Endothelial cell of umbilical vein (primary cell): ENCODE measurements at regions not wholly inside any gene's neighbourhood (a gene's known extent, or its start where the extent isn't known, plus 50 kb on each side); places are given as distances from the start of the nearest gene placed in this dataset.

Experiments
- BruUV-seq: library from RNA; stranded (reverse); fragments of 400-500 nt; replicated peaks from 2 replicates; lab custom pipeline; 2021; lab: Mats Ljungman, UMichigan
- CTCF ChIA-PET: fragments of 300-600, 350-600 bp; sonication (Branson Sonifier 250); formaldehyde crosslinking; loops from one replicate; lab custom pipeline; 2021; ENCODE audit warnings: antibody characterized with exemption, inconsistent platforms; lab: Charles Lee
- POLR2A ChIA-PET: fragments of 300-600, 350-600 bp; sonication (Branson Sonifier 250); formaldehyde crosslinking; loops from one replicate; lab custom pipeline; 2021; ENCODE audit warnings: antibody characterized with exemption, inconsistent platforms; lab: Charles Lee
- DNase-seq: peaks from one replicate; pipeline ENCODE4 v3.0.0-alpha.2; 2011; ENCODE audit warnings: low read depth, low spot score
- FAIRE-seq: peaks from 2 replicates; lab custom pipeline; 2011; peaks lifted over from hg19 to GRCh38; lab: Jason Lieb, UNC
- H2AFZ ChIP-seq: 2 replicates; pipeline ENCODE4 v1.6.0; 2012; ENCODE audit warnings: low read depth, low read length, control low read depth, inconsistent platforms
- H3K27ac ChIP-seq: 2 replicates; pipeline ENCODE4 v1.5.1; 2011; ENCODE audit warnings: low read depth, mild to moderate bottlenecking, control low read depth, low read length, moderate library complexity; ENCODE audit not compliant: insufficient read depth
- H3K27me3 ChIP-seq, 2 experiments: 2 replicates each; pipeline versions ENCODE4 v1.6.0 to v1.6.1; 2011; ENCODE audit warnings: low read length in 2 of 2, mixed read lengths in 1 of 2; ENCODE audit not compliant: control insufficient read depth in 2 of 2, insufficient read depth in 2 of 2
- H3K36me3 ChIP-seq, 2 experiments: 2 replicates in 1 of 2; 3 replicates in 1 of 2; pipeline ENCODE4 v1.5.1; 2011; ENCODE audit warnings: low read length in 2 of 2, mild to moderate bottlenecking in 1 of 2, moderate library complexity in 1 of 2; ENCODE audit not compliant: control insufficient read depth in 2 of 2, insufficient read depth in 2 of 2; ENCODE audit errors: extremely low read depth in 1 of 2
- H3K4me1 ChIP-seq: 3 replicates; pipeline ENCODE4 v1.5.1; 2011; ENCODE audit warnings: mild to moderate bottlenecking, low read length; ENCODE audit not compliant: control insufficient read depth, insufficient read depth; ENCODE audit errors: extremely low read depth
- H3K4me2 ChIP-seq: 2 replicates; pipeline ENCODE4 v1.6.1; 2011; ENCODE audit warnings: low read length, control low read depth, mixed read lengths; ENCODE audit not compliant: insufficient read depth
- H3K4me3 ChIP-seq, 3 experiments: fragments of 200-600 bp in 1 of 3; sonication (generic), shearing (Covaris generic) in 1 of 3; replicated peaks in 1 of 3; 2 replicates each; pipeline ENCODE4 v1.5.1; 2011 to 2016; ENCODE audit warnings: control low read depth in 3 of 3, low read length in 3 of 3, mild to moderate bottlenecking in 2 of 3, inconsistent platforms in 1 of 3, low read depth in 1 of 3, moderate library complexity in 1 of 3; ENCODE audit not compliant: insufficient read depth in 1 of 3
- H3K79me2 ChIP-seq: 2 replicates; pipeline ENCODE4 v1.6.0; 2012; ENCODE audit warnings: low read length, inconsistent platforms; ENCODE audit not compliant: control insufficient read depth, insufficient read depth
- H3K9ac ChIP-seq: replicated peaks from 2 replicates; pipeline ENCODE3; 2011; ENCODE audit warnings: low read length, control low read depth; ENCODE audit not compliant: insufficient read depth; ENCODE audit errors: extremely low read depth
- H3K9me1 ChIP-seq: replicated peaks from 3 replicates; pipeline ENCODE4 v1.6.0; 2011; ENCODE audit warnings: mild to moderate bottlenecking, low read length; ENCODE audit not compliant: control insufficient read depth, insufficient read depth; ENCODE audit errors: extremely low read depth
- H3K9me3 ChIP-seq: replicated peaks from 2 replicates; pipeline ENCODE4 v1.5.1; 2012; ENCODE audit warnings: low read length, inconsistent platforms; ENCODE audit not compliant: control insufficient read depth, insufficient read depth
- H4K20me1 ChIP-seq: replicated peaks from 2 replicates; pipeline ENCODE3; 2011; ENCODE audit warnings: mild to moderate bottlenecking, low read length; ENCODE audit not compliant: control insufficient read depth, insufficient read depth; ENCODE audit errors: extremely low read depth
- CTCF ChIP-seq, 2 donors: IDR thresholded peaks; 1 replicate in 1 of 2; 2 replicates in 1 of 2; pipeline ENCODE4 v1.5.1; 2011; ENCODE audit warnings: low read length in 2 of 2, mild to moderate bottlenecking in 2 of 2, moderate library complexity in 2 of 2, control low read depth in 1 of 2, inconsistent platforms in 1 of 2, low read depth in 1 of 2; ENCODE audit not compliant: insufficient read depth in 1 of 2; ENCODE audit errors: extremely low read depth in 1 of 2
- EZH2 ChIP-seq: IDR thresholded peaks from 2 replicates; pipeline ENCODE4 v1.6.1; 2012; ENCODE audit warnings: borderline replicate concordance, low read depth, mild to moderate bottlenecking, moderate library complexity, low read length, inconsistent platforms; ENCODE audit not compliant: severe bottlenecking
- FOS ChIP-seq: IDR thresholded peaks from 2 replicates; pipeline ENCODE4 v1.6.1; 2011; ENCODE audit warnings: mild to moderate bottlenecking, low read length, moderate library complexity, borderline replicate concordance; ENCODE audit not compliant: insufficient read depth
- GATA2 ChIP-seq: IDR thresholded peaks from 2 replicates; pipeline ENCODE4 v1.7.0; 2011; ENCODE audit warnings: low read depth, mild to moderate bottlenecking, moderate library complexity, mixed read lengths, low read length; ENCODE audit not compliant: insufficient read length, insufficient read depth
- JUN ChIP-seq: IDR thresholded peaks from 2 replicates; pipeline ENCODE4 v1.6.1; 2011; ENCODE audit warnings: borderline replicate concordance, low read depth; ENCODE audit not compliant: insufficient read length, insufficient read depth
- MAX ChIP-seq: IDR thresholded peaks from 2 replicates; pipeline ENCODE4 v1.6.1; 2011; ENCODE audit not compliant: insufficient read depth, insufficient read length
- MYC ChIP-seq: IDR thresholded peaks from one replicate; pipeline ENCODE4 v1.6.1; 2011; ENCODE audit warnings: mild to moderate bottlenecking, low read depth, low read length
- POLR2A ChIP-seq: IDR thresholded peaks from 2 replicates; pipeline ENCODE4 v1.6.1; 2012; ENCODE audit warnings: low read depth, mild to moderate bottlenecking, control low read depth, low read length
- POLR2AphosphoS5 ChIP-seq: IDR thresholded peaks from 2 replicates; pipeline ENCODE4 v1.6.1; 2012; ENCODE audit warnings: low read depth, mild to moderate bottlenecking, control low read depth, low read length, moderate library complexity; ENCODE audit not compliant: insufficient read depth
- dilution Hi-C: fragments of 300-500 bp; cut with MboI; formaldehyde crosslinking; loops from one replicate; pipeline ENCODE4 v1.15.0; 2019; ENCODE audit warnings: low sequenced_read_pairs; ENCODE audit not compliant: extremely low pct_ligation_motif_present
- intact Hi-C: fragments of 100-400 bp; cut with micrococcal nuclease; formaldehyde crosslinking; loops from one replicate; pipeline ENCODE4 v1.10.0; 2022

- ChIA-PET CTCF (no interaction called here), POLR2A (no interaction called here)
- Histone ChIP-seq H3K36me3 (no peaks in the 10 kb centered on the region), H3K4me2 (no peak overlapping the region), H3K27ac (no peak overlapping the region), H3K79me2 (no peaks in the 10 kb centered on the region), H3K9me1 (no peaks in the 10 kb centered on the region), H3K9me3 (no peaks in the 10 kb centered on the region), H3K4me1 (no peaks in the 10 kb centered on the region), H3K9ac (no peak overlapping the region), H3K27me3 (no peaks in the 10 kb centered on the region), H4K20me1 (no peaks in the 10 kb centered on the region), H2AFZ (no peak overlapping the region), H3K4me3 (no peak overlapping the region)
- intact Hi-C loops (no loop called here), dilution Hi-C loops (no loop called here)
- FAIRE-seq (no peak), DNase-seq (no peak)
- no peak for TF ChIP-seq POLR2A
- no peak for TF ChIP-seq CTCF (IDR thresholded peaks at IDR 0.05; ENCODE audit: extremely low read depth in 1 of 2, insufficient read depth in 1 of 2, low read depth in 1 of 2, low read length in 2 of 2)
- TF ChIP-seq JUN, result no peak
- no peak for TF ChIP-seq GATA2
- TF ChIP-seq FOS, result no peak
- no peak for TF ChIP-seq POLR2AphosphoS5
- TF ChIP-seq MYC, result no peak
- no peak for TF ChIP-seq MAX
- TF ChIP-seq EZH2, result no peak
- no TSS peak for BruUV-seq
These were observed 170.4 kb upstream of the FSTL4 start for GRCh38 chr5:133782736-133783135.
